Neutrophil (primary cell): ENCODE measurements at regions not wholly inside any gene's neighbourhood (a gene's known extent, or its start where the extent isn't known, plus 50 kb on each side); places are given as distances from the start of the nearest gene placed in this dataset.

Source experiments
- H3K27ac ChIP-seq: fragments of 200-600 bp; sonication (generic); 2 replicates; pipeline ENCODE4 v1.5.1; 2016; ENCODE audit warnings: mild to moderate bottlenecking, moderate library complexity
- H3K27me3 ChIP-seq: fragments of 200-600 bp; sonication (generic); 2 replicates; pipeline ENCODE4 v1.6.0; 2016; ENCODE audit warnings: mild to moderate bottlenecking
- H3K36me3 ChIP-seq: fragments of 200-600 bp; sonication (generic); 2 replicates; pipeline ENCODE4 v1.5.1; 2017
- H3K4me1 ChIP-seq, 2 experiments: fragments of 200-600 bp in 1 of 2; sonication (generic) in 1 of 2; 1 replicate in 1 of 2; 2 replicates in 1 of 2; pipeline versions ENCODE4 v1.5.1 to v1.6.1; 2013 to 2016; ENCODE audit warnings: low read depth in 1 of 2, low read length in 1 of 2, mild to moderate bottlenecking in 1 of 2, moderate library complexity in 1 of 2; ENCODE audit not compliant: control insufficient read depth in 1 of 2, insufficient read depth in 1 of 2
- H3K4me3 ChIP-seq, 2 experiments: fragments of 200-600 bp in 1 of 2; sonication (generic) in 1 of 2; 1 replicate in 1 of 2; 2 replicates in 1 of 2; pipeline ENCODE4 v1.5.1; 2013 to 2016; ENCODE audit warnings: low read depth in 1 of 2, low read length in 1 of 2, mild to moderate bottlenecking in 1 of 2, moderate library complexity in 1 of 2
- H3K9me3 ChIP-seq: fragments of 200-600 bp; sonication (generic); 2 replicates; pipeline ENCODE4 v1.5.1; 2016
- CTCF ChIP-seq: fragments of 200-600 bp; sonication (generic); IDR thresholded peaks from 2 replicates; pipeline ENCODE4 v1.5.1; 2016; ENCODE audit warnings: antibody characterized with exemption

DNA sequence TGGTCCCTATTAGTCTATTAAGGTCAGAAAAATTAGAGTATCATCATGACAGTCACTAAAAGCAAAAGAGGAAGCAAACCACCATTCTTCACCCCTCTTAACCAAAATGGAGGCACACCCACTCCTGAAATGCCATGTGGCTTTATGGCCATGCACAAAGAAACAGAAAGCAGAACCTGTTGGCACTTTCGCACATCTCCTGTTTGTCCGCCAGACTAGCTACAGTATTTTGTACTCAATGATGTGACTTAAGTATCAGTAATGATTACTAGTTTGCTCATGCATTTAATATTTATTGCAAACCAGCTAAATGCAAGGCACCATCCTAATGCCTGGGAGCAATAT, 70.2 kb upstream of the GNAO1 start:
- no peaks in the 10 kb centered on the region for H3K9me3 ChIP-seq
- H3K27ac ChIP-seq: no peak overlapping the region
- H3K36me3 ChIP-seq: no peaks in the 10 kb centered on the region
- no peak for TF ChIP-seq CTCF
- no peak overlapping the region for H3K4me3 ChIP-seq
- peaks cover 15% of the 10 kb centered on the region for H3K27me3 ChIP-seq
- no peaks in the 10 kb centered on the region for H3K4me1 ChIP-seq

GRCh38 chr16:56120447-56121155, 70.7 kb upstream of the GNAO1 start:
- Histone ChIP-seq H3K9me3 (no peaks in the 10 kb centered on the region), H3K27me3 (peaks cover 18% of the 10 kb centered on the region), H3K4me1 (no peaks in the 10 kb centered on the region), H3K4me3 (no peak overlapping the region), H3K27ac (no peak overlapping the region), H3K36me3 (no peaks in the 10 kb centered on the region)
- no peak for TF ChIP-seq CTCF

GRCh38 chr16:56119133-56119532, 72.2 kb upstream of the GNAO1 start:
- no peak overlapping the region for H3K27ac ChIP-seq
- H3K36me3 ChIP-seq: no peaks in the 10 kb centered on the region
- no peaks in the 10 kb centered on the region for H3K9me3 ChIP-seq

DNA sequence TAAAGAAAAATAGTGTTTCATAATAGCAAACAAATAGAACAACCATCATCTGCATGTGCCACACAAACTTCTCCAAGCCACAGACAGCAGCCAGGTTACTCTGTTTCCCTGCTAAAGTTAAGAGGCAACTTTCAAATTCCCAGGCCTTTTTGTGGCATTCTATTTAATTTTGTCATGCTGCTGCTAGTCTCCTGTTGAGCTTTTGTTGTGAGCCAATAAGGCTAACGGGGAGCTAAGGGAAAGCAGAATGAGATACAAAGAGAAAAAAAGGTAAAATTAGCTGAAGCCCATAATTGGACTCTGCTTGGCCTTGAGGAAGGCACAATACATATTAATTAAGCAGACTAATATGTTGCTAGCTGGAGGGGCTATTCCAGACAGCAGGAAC, 74.7 kb upstream of the GNAO1 start:
- H3K27me3 ChIP-seq: peaks cover 9% of the 10 kb centered on the region
- TF ChIP-seq CTCF: no peak
- no peak overlapping the region for H3K4me3 ChIP-seq

More at GRCh38 chr16:56119133-56119532, 72.2 kb upstream of the GNAO1 start:
- Histone ChIP-seq H3K4me1 (no peaks in the 10 kb centered on the region), H3K4me3 (no peak overlapping the region), H3K27me3 (peaks cover 18% of the 10 kb centered on the region)
- no peak for TF ChIP-seq CTCF

DNA sequence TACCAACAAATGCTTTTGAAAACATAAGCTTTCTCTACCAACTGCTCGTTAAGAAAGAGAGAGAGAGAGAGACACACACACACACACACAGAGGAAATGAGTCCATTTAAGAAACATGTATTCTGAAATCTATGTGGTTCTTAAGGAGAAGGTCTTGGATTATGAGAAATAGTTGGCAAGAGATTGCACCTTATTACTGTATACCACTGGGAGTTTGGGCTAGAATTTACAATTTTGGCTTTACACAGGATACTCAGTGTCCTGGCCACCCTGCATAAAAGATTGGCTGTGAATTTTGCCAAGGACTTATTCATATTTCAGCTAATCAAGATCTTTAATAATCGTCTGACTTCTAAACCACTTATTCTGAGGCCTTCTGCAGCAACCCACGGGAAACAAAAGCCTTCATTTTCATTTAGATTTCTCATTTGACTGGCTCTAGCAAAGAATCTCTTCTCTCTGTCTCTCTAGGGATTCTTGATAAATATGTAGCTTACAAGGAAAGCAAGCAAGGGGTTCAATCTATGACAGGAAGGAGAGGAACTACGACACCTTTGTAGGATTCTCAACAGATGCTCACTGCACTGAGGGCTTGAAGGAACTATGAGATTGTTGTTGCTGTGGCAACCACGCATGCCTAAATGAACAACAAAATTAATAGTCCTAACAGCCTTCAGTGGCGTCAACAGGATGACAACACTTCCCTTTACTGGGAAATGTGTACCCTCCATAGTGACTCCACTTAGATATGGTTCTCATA, 75.3 kb upstream of the GNAO1 start:
- H3K4me3 ChIP-seq: no peak overlapping the region
- no peaks in the 10 kb centered on the region for H3K9me3 ChIP-seq
- no peak overlapping the region for H3K27ac ChIP-seq
- no peaks in the 10 kb centered on the region for H3K4me1 ChIP-seq
- no peak for TF ChIP-seq CTCF
- peaks cover 9% of the 10 kb centered on the region for H3K27me3 ChIP-seq
- no peaks in the 10 kb centered on the region for H3K36me3 ChIP-seq

More for the DNA sequence above, 74.7 kb upstream of the GNAO1 start:
- Histone ChIP-seq H3K36me3 (no peaks in the 10 kb centered on the region), H3K9me3 (no peaks in the 10 kb centered on the region), H3K27ac (no peak overlapping the region), H3K4me1 (no peaks in the 10 kb centered on the region)
